Astrocyte (in vitro differentiated cells and primary cell): ENCODE measurements at regions not wholly inside any gene's neighbourhood (a gene's known extent, or its start where the extent isn't known, plus 50 kb on each side); places are given as distances from the start of the nearest gene placed in this dataset.
A peak's percentile ranks its signal among the peaks of the same experiment; 100 is the strongest.

Source experiments
- DNase-seq: peaks from one replicate; pipeline ENCODE4 v3.0.0-alpha.2; 2010; ENCODE audit warnings: low read depth
- FAIRE-seq: peaks from 2 replicates; lab custom pipeline; 2011; peaks lifted over from hg19 to GRCh38; lab: Jason Lieb, UNC
- H2AFZ ChIP-seq: 2 replicates; pipeline ENCODE4 v1.6.0; 2012; ENCODE audit warnings: low read depth, low read length, inconsistent platforms
- H3K27ac ChIP-seq: 2 replicates; pipeline ENCODE4 v1.5.1; 2011; ENCODE audit warnings: low read depth, low read length, inconsistent platforms
- H3K27me3 ChIP-seq: 2 replicates; pipeline ENCODE4 v1.6.0; 2011; ENCODE audit warnings: low read length, inconsistent platforms; ENCODE audit not compliant: insufficient read depth
- H3K36me3 ChIP-seq: 2 replicates; pipeline ENCODE4 v1.5.1; 2011; ENCODE audit warnings: low read length, inconsistent platforms; ENCODE audit not compliant: insufficient read depth
- H3K4me1 ChIP-seq: 2 replicates; pipeline ENCODE4 v1.5.1; 2011; ENCODE audit warnings: low read length, inconsistent platforms; ENCODE audit not compliant: insufficient read depth
- H3K4me2 ChIP-seq: 2 replicates; pipeline ENCODE4 v1.6.0; 2012; ENCODE audit warnings: low read length, inconsistent platforms
- H3K4me3 ChIP-seq: 2 replicates; pipeline ENCODE4 v1.5.1; 2011; ENCODE audit warnings: low read depth, mild to moderate bottlenecking, low read length, inconsistent platforms; ENCODE audit not compliant: insufficient read depth
- H3K79me2 ChIP-seq: 2 replicates; pipeline ENCODE4 v1.6.0; 2012; ENCODE audit warnings: mild to moderate bottlenecking, low read length, inconsistent platforms; ENCODE audit not compliant: insufficient read depth
- H3K9ac ChIP-seq: 2 replicates; pipeline ENCODE4 v1.6.0; 2012; ENCODE audit warnings: mild to moderate bottlenecking, low read length, inconsistent platforms
- H3K9me3 ChIP-seq: 2 replicates; pipeline ENCODE4 v1.5.1; 2012; ENCODE audit warnings: low read depth, mild to moderate bottlenecking, low read length, inconsistent platforms; ENCODE audit not compliant: insufficient read depth
- H4K20me1 ChIP-seq: 2 replicates; pipeline ENCODE4 v1.6.0; 2012; ENCODE audit warnings: low read length, inconsistent platforms; ENCODE audit not compliant: insufficient read depth
- H3K27ac Mint-ChIP-seq: one replicate; pipeline ENCODE4 v1.8.0; 2021; ENCODE audit warnings: mild to moderate bottlenecking, mixed read lengths; ENCODE audit not compliant: unreplicated experiment
- H3K27me3 Mint-ChIP-seq: one replicate; pipeline ENCODE4 v1.8.0; 2021; ENCODE audit warnings: low read depth, mixed read lengths; ENCODE audit not compliant: unreplicated experiment
- H3K36me3 Mint-ChIP-seq: one replicate; pipeline ENCODE4 v1.8.0; 2021; ENCODE audit warnings: low read depth, mixed read lengths; ENCODE audit not compliant: unreplicated experiment
- H3K4me1 Mint-ChIP-seq: one replicate; pipeline ENCODE4 v1.8.0; 2021; ENCODE audit warnings: low read depth, mixed read lengths; ENCODE audit not compliant: unreplicated experiment
- H3K4me3 Mint-ChIP-seq: one replicate; pipeline ENCODE4 v1.8.0; 2021; ENCODE audit warnings: mild to moderate bottlenecking, moderate library complexity, mixed read lengths; ENCODE audit not compliant: unreplicated experiment
- H3K9me3 Mint-ChIP-seq: one replicate; pipeline ENCODE4 v1.8.0; 2021; ENCODE audit warnings: mild to moderate bottlenecking, mixed read lengths; ENCODE audit not compliant: unreplicated experiment
- EZH2 ChIP-seq: IDR thresholded peaks from 2 replicates; pipeline ENCODE4 v1.6.1; 2012; ENCODE audit warnings: mild to moderate bottlenecking, low read length, inconsistent platforms; ENCODE audit not compliant: insufficient read depth
- TF ChIP-seq, protein P1 (sequence below): IDR thresholded peaks from 2 replicates; pipeline ENCODE4 v1.5.1; 2011; ENCODE audit warnings: low read depth, mild to moderate bottlenecking, inconsistent platforms, low read length, moderate library complexity; ENCODE audit not compliant: insufficient read depth

DNA sequence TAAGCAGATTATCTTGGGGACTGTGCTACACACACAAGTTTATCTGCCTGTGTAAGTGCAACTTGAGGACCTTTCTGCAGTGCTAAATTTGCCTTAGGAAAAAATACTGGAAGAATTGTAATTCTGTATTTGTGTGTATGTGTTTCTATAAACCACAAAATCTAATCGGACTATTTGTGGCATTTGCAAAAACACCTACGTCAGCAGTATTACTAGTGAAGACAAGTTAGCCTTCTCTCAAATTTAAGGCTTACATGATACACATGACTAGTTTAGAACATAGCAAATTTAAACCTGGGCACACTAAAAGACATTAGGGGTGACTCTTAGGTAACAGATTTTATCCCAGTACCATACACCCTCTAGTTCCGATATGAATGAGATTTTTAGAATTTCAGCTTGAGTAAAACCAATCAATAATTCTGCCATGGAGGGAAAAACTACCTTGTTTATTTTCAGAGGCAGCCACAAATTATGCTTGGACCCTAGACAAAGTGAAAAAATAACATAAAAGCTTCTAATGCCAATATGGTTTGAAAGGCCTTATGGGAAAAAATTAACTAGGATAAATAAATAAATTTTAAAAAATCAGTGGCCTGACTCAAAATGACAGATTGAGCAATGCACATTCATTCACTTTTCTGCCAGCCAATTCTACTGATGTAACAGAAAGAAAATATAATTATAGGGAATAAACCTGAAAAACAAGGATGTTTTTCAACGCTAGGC lies 176.4 kb downstream of the SNCA start:
- H3K4me3 Mint-ChIP-seq: no peak overlapping the region

DNA sequence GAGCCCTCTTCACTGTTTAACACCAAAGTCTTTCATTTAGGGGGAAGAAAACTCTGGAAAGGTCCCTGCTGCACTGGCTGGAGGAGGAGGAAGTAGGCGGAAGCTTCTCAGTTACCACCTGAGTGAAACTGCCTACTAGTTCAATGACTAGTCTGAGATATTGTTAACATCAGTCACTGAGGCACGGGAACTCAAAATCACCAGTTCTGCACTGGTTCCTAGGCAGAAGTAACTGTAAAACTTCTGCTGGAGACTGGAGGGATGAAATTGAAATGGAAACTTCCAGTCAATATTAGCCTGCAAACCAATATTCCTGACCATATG lies 178.3 kb downstream of the SNCA start:
- FAIRE-seq (no peak), DNase-seq (no peak)
- Mint-ChIP-seq H3K27ac (no peak overlapping the region), H3K4me3 (no peak overlapping the region), H3K9me3 (no peaks in the 10 kb centered on the region), H3K27me3 (no peaks in the 10 kb centered on the region), H3K36me3 (no peaks in the 10 kb centered on the region), H3K4me1 (peaks cover 33% of the 10 kb centered on the region)
- Histone ChIP-seq H3K79me2 (no peaks in the 10 kb centered on the region), H4K20me1 (no peaks in the 10 kb centered on the region), H3K4me1 (peaks cover 9% of the 10 kb centered on the region), H3K4me2 (no peak overlapping the region), H3K36me3 (no peaks in the 10 kb centered on the region), H2AFZ (no peak overlapping the region), H3K9ac (no peak overlapping the region), H3K4me3 (no peak overlapping the region), H3K27me3 (no peaks in the 10 kb centered on the region), H3K9me3 (no peaks in the 10 kb centered on the region), H3K27ac (no peak overlapping the region)
- TF ChIP-seq, protein P1, sequence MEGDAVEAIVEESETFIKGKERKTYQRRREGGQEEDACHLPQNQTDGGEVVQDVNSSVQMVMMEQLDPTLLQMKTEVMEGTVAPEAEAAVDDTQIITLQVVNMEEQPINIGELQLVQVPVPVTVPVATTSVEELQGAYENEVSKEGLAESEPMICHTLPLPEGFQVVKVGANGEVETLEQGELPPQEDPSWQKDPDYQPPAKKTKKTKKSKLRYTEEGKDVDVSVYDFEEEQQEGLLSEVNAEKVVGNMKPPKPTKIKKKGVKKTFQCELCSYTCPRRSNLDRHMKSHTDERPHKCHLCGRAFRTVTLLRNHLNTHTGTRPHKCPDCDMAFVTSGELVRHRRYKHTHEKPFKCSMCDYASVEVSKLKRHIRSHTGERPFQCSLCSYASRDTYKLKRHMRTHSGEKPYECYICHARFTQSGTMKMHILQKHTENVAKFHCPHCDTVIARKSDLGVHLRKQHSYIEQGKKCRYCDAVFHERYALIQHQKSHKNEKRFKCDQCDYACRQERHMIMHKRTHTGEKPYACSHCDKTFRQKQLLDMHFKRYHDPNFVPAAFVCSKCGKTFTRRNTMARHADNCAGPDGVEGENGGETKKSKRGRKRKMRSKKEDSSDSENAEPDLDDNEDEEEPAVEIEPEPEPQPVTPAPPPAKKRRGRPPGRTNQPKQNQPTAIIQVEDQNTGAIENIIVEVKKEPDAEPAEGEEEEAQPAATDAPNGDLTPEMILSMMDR: no peak
- TF ChIP-seq EZH2: no peak

More for the DNA sequence above, 176.4 kb downstream of the SNCA start:
- H3K27me3 ChIP-seq: no peaks in the 10 kb centered on the region
- Mint-ChIP-seq H3K4me1 (peaks cover 44% of the 10 kb centered on the region), H3K27me3 (no peaks in the 10 kb centered on the region), H3K36me3 (no peaks in the 10 kb centered on the region), H3K9me3 (no peaks in the 10 kb centered on the region), H3K27ac (peak overlapping the region; percentile 99)
- no peaks in the 10 kb centered on the region for H3K9me3 ChIP-seq
- H3K27ac ChIP-seq: no peak overlapping the region
- no peaks in the 10 kb centered on the region for H4K20me1 ChIP-seq
- H3K4me1 ChIP-seq: peaks cover 9% of the 10 kb centered on the region
- FAIRE-seq (no peak), DNase-seq (no peak)
- TF ChIP-seq EZH2: no peak
- TF ChIP-seq, protein P1: no peak
- H3K79me2 ChIP-seq: no peaks in the 10 kb centered on the region
- H3K4me3 ChIP-seq: no peak overlapping the region
- peak overlapping the region; percentile 60 for H3K4me2 ChIP-seq
- H3K9ac ChIP-seq: no peak overlapping the region
- H3K36me3 ChIP-seq: no peaks in the 10 kb centered on the region
- H2AFZ ChIP-seq: no peak overlapping the region

DNA sequence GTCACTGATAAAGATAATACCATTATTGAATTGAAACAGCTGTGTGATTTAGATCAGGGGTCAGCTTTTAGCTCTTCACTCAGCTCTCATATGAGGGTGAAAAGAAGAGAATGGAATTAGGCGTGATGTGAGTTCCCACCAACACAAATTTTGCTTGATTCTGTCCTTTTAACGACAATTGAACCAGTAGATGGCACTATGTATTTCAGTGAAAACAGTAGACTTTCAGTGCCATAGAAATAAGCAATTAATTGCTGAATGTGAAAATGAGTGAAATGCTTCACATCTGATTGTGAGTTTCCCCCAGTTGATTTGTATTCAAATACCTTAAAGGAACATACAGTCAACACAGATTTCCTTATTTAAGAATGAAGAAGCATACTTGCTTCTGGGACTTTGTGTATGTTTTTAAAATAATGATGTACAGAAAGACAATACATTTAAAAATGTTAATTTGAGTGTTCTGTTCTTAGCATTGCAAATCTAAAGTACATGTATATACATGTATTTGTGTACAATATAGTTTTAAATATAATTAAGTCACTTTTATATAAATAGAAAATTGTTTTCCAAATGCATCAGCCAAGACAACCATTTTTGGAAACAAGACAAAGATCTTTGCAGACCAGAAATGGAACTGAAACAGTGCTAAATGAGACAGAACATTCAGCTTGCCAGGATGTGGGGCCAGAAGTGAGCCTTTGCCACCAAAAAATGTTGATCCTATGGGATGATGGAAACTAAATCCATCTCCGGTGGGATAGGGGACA lies 178.8 kb downstream of the SNCA start:
- Histone ChIP-seq H2AFZ (no peak overlapping the region), H3K9me3 (no peaks in the 10 kb centered on the region), H3K4me1 (peaks cover 9% of the 10 kb centered on the region), H3K36me3 (no peaks in the 10 kb centered on the region), H3K4me3 (no peak overlapping the region), H3K79me2 (no peaks in the 10 kb centered on the region), H3K9ac (no peak overlapping the region), H3K27me3 (no peaks in the 10 kb centered on the region), H4K20me1 (no peaks in the 10 kb centered on the region), H3K4me2 (no peak overlapping the region), H3K27ac (no peak overlapping the region)
- Mint-ChIP-seq H3K36me3 (no peaks in the 10 kb centered on the region), H3K27me3 (no peaks in the 10 kb centered on the region), H3K9me3 (no peaks in the 10 kb centered on the region), H3K4me3 (no peak overlapping the region), H3K27ac (no peak overlapping the region), H3K4me1 (peaks cover 28% of the 10 kb centered on the region)
- FAIRE-seq (no peak), DNase-seq (peak; percentile 18)
- TF ChIP-seq, protein P1: peak; percentile 51
- TF ChIP-seq EZH2: no peak
